IMR-90 (cell line): ENCODE measurements at regions not wholly inside any gene's neighbourhood (a gene's known extent, or its start where the extent isn't known, plus 50 kb on each side); places are given as distances from the start of the nearest gene placed in this dataset.

Experiments
- ATAC-seq: fragments of 200-7000 bp; cut with Tn5 transposase; 2 replicates; pipeline ENCODE4 v1.9.1; 2020; ENCODE audit warnings: low read depth, mild to moderate bottlenecking, moderate library complexity
- BruUV-seq: library from RNA; stranded (reverse); fragments of 400-500 nt; replicated peaks from 2 replicates; lab custom pipeline; 2021; lab: Mats Ljungman, UMichigan
- CTCF ChIA-PET: fragments of 300-600 bp; formaldehyde crosslinking; extraction: SDS; loops from one replicate; lab custom pipeline; 2021; ENCODE audit warnings: antibody characterized with exemption; lab: Yijun Ruan, JAX
- POLR2A ChIA-PET: fragments of 300-600 bp; sonication (Branson Sonifier 250); formaldehyde crosslinking; loops from one replicate; lab custom pipeline; 2022; ENCODE audit warnings: antibody characterized with exemption; ENCODE audit not compliant: unreplicated experiment; lab: Charles Lee
- DNase-seq: peaks from one replicate; pipeline ENCODE4 v3.0.0; 2013
- H2AFZ ChIP-seq: replicated peaks from 2 replicates; pipeline ENCODE3; 2013; ENCODE audit warnings: low read length, mild to moderate bottlenecking; ENCODE audit not compliant: poor library complexity
- H2AK5ac ChIP-seq: 2 replicates; pipeline ENCODE4 v1.6.1; 2013; ENCODE audit warnings: low read depth, low read length, inconsistent platforms
- H2AK9ac ChIP-seq: replicated peaks from 2 replicates; pipeline ENCODE3; 2013; ENCODE audit warnings: mild to moderate bottlenecking, low read depth, low read length, moderate library complexity; ENCODE audit not compliant: poor library complexity
- H2BK120ac ChIP-seq: 2 replicates; pipeline ENCODE4 v1.6.1; 2013; ENCODE audit warnings: low read depth, low read length, inconsistent platforms
- H2BK15ac ChIP-seq: 3 replicates; pipeline ENCODE4 v1.6.1; 2013; ENCODE audit warnings: low read depth, low read length, inconsistent platforms
- H2BK20ac ChIP-seq: 2 replicates; pipeline ENCODE4 v1.6.1; 2013; ENCODE audit warnings: low read depth, mild to moderate bottlenecking, inconsistent platforms, low read length, moderate library complexity
- H2BK5ac ChIP-seq: 2 replicates; pipeline ENCODE4 v1.6.1; 2013; ENCODE audit warnings: mild to moderate bottlenecking, low read depth, low read length, inconsistent platforms; ENCODE audit not compliant: poor library complexity, severe bottlenecking
- H3K14ac ChIP-seq: replicated peaks from 2 replicates; pipeline ENCODE4 v1.6.1; 2013; ENCODE audit warnings: low read depth, low read length, inconsistent platforms
- H3K18ac ChIP-seq: 2 replicates; pipeline ENCODE4 v1.6.1; 2013; ENCODE audit warnings: low read depth, low read length, control low read depth
- H3K23ac ChIP-seq: 2 replicates; pipeline ENCODE4 v1.6.1; 2013; ENCODE audit warnings: low read depth, low read length, inconsistent platforms
- H3K27ac ChIP-seq: 2 replicates; pipeline ENCODE4 v1.5.1; 2013; ENCODE audit warnings: mild to moderate bottlenecking, control low read depth, low read length; ENCODE audit not compliant: insufficient read depth
- H3K27me3 ChIP-seq: 2 replicates; pipeline ENCODE4 v1.6.1; 2013; ENCODE audit warnings: low read length; ENCODE audit not compliant: control insufficient read depth, insufficient read depth
- H3K36me3 ChIP-seq: 2 replicates; pipeline ENCODE4 v1.6.1; 2013; ENCODE audit warnings: low read length, mixed read lengths; ENCODE audit not compliant: control insufficient read depth, insufficient read depth
- H3K4ac ChIP-seq: 2 replicates; pipeline ENCODE4 v1.6.1; 2013; ENCODE audit warnings: low read depth, low read length, inconsistent platforms
- H3K4me1 ChIP-seq: 2 replicates; pipeline ENCODE4 v1.6.1; 2013; ENCODE audit warnings: low read length, mixed read lengths; ENCODE audit not compliant: control insufficient read depth, insufficient read depth
- H3K4me2 ChIP-seq: 2 replicates; pipeline ENCODE4 v1.6.1; 2013; ENCODE audit warnings: low read depth, mild to moderate bottlenecking, control low read depth, low read length, moderate library complexity
- H3K4me3 ChIP-seq: 2 replicates; pipeline ENCODE4 v1.5.1; 2013; ENCODE audit warnings: low read depth, mild to moderate bottlenecking, control low read depth, low read length, moderate library complexity; ENCODE audit not compliant: insufficient read depth
- H3K56ac ChIP-seq: 2 replicates; pipeline ENCODE4 v1.6.1; 2013; ENCODE audit warnings: low read length, inconsistent platforms; ENCODE audit not compliant: insufficient read depth; ENCODE audit errors: extremely low read depth
- H3K79me1 ChIP-seq, 2 experiments: 2 replicates each; pipeline ENCODE4 v1.6.1; 2013; ENCODE audit warnings: low read length in 2 of 2, inconsistent platforms in 1 of 2, low read depth in 1 of 2
- H3K9ac ChIP-seq: 2 replicates; pipeline ENCODE4 v1.6.1; 2013; ENCODE audit warnings: low read depth, low read length, control low read depth
- H3K9me1 ChIP-seq: 2 replicates; pipeline ENCODE4 v1.6.1; 2013; ENCODE audit warnings: low read length, inconsistent platforms; ENCODE audit not compliant: insufficient read depth
- H3K9me3 ChIP-seq: 2 replicates; pipeline ENCODE4 v1.6.1; 2013; ENCODE audit warnings: low read length; ENCODE audit not compliant: control insufficient read depth, insufficient read depth
- H4K20me1 ChIP-seq: 2 replicates; pipeline ENCODE4 v1.6.1; 2013; ENCODE audit warnings: low read length, inconsistent platforms; ENCODE audit not compliant: insufficient read depth
- H4K5ac ChIP-seq: 2 replicates; pipeline ENCODE4 v1.6.1; 2013; ENCODE audit warnings: mild to moderate bottlenecking, low read depth, low read length, control low read depth
- H4K8ac ChIP-seq, 2 experiments: 2 replicates each; pipeline ENCODE4 v1.6.1; 2013; ENCODE audit warnings: low read depth in 2 of 2, low read length in 2 of 2, control low read depth in 1 of 2, inconsistent platforms in 1 of 2
- H4K91ac ChIP-seq: 2 replicates; pipeline ENCODE4 v1.6.1; 2013; ENCODE audit warnings: low read depth, low read length, inconsistent platforms; ENCODE audit not compliant: insufficient read depth
- BHLHE40 ChIP-seq: fragments of 150-350 bp; IDR thresholded peaks from 2 replicates; pipeline ENCODE4 v1.6.1; 2016; ENCODE audit warnings: mild to moderate bottlenecking, low read depth, low read length
- CEBPB ChIP-seq: IDR thresholded peaks from 2 replicates; pipeline ENCODE4 v1.6.1; 2012; ENCODE audit warnings: low read depth, low read length, improper control_type of control experiment
- FOS ChIP-seq: fragments of 150-350 bp; IDR thresholded peaks from 2 replicates; pipeline ENCODE4 v1.6.1; 2016; ENCODE audit warnings: low read depth, low read length
- MAFK ChIP-seq: IDR thresholded peaks from 2 replicates; pipeline ENCODE4 v1.6.1; 2012; ENCODE audit warnings: low read depth, low read length, improper control_type of control experiment
- WGBS, 2 experiments: methylation state at CpG; one replicate each; pipeline versions ENCODE4 v1.1.5 to v1.1.7; 2013; ENCODE audit warnings: missing lambda C conversion rate in 2 of 2; ENCODE audit not compliant: insufficient read length in 1 of 2; ENCODE audit errors: extremely low coverage in 2 of 2; 5-methylcytosine and 5-hydroxymethylcytosine counted together
- dilution Hi-C: fragments of 300-500 bp; cut with HindIII; formaldehyde crosslinking; loops from one replicate; pipeline ENCODE4 v1.14.3; 2018; ENCODE audit warnings: low sequenced_read_pairs; ENCODE audit not compliant: unreplicated experiment
- in situ Hi-C: fragments of 300-500 bp; cut with MboI; formaldehyde crosslinking; loops from 3 replicates; pipeline ENCODE4 v1.14.3; 2019; ENCODE audit warnings: low sequenced_read_pairs, inconsistent platforms, mixed read lengths
- intact Hi-C: fragments of 100-400 bp; cut with micrococcal nuclease; formaldehyde crosslinking; loops from 2 replicates; pipeline ENCODE4 v1.10.0; 2022

GRCh38 chr18:65358306-65358705 lies 392.5 kb upstream of the CDH7 start:
- Histone ChIP-seq H3K4me1 (no peaks in the 10 kb centered on the region), H3K18ac (no peak overlapping the region), H3K14ac (no peak overlapping the region), H4K91ac (no peak overlapping the region), H3K56ac (no peak overlapping the region), H3K79me1 (no peaks in the 10 kb centered on the region), H3K4me2 (no peak overlapping the region), H3K27me3 (no peaks in the 10 kb centered on the region), H3K27ac (no peak overlapping the region), H3K4ac (no peak overlapping the region), H2AK5ac (no peak overlapping the region), H3K23ac (no peak overlapping the region), H2BK120ac (no peak overlapping the region), H3K36me3 (no peaks in the 10 kb centered on the region), H2AK9ac (no peak overlapping the region), H3K9me1 (no peaks in the 10 kb centered on the region), H2BK5ac (no peak overlapping the region), H3K4me3 (no peak overlapping the region), H2BK15ac (no peak overlapping the region), H3K9ac (no peak overlapping the region), H3K9me3 (no peaks in the 10 kb centered on the region; the same call in 1 of the 2 replicates), H4K5ac (no peak overlapping the region), H2AFZ (no peak overlapping the region), H4K20me1 (no peaks in the 10 kb centered on the region), H2BK20ac (no peak overlapping the region), H4K8ac (no peak overlapping the region)
- no CpG with 5 or more reads among the region's 3 CpGs for WGBS, 2 experiments
- CTCF ChIA-PET: interaction anchor here (0.6 kb wide), 1 partner anchor 402 kb away, joined by 3 read pairs; no protein-coding TSS in a partner anchor
- DNase-seq (no peak), ATAC-seq (no peak)
- no TSS peak for BruUV-seq
- intact Hi-C loops: no loop called here
- dilution Hi-C loops: no loop called here
- POLR2A ChIA-PET: no interaction called here
- in situ Hi-C loops: no loop called here
- TF ChIP-seq FOS (no peak), MAFK (no peak), CEBPB (no peak), BHLHE40 (no peak)
